T-helper 2 cell treated with Interferon-gamma antibody and Interleukin-4, amounts not matched to agents 5 μg/mL and 100 μg/mL, for 36 hours (primary cell): ENCODE measurements at regions not wholly inside any gene's neighbourhood (a gene's known extent, or its start where the extent isn't known, plus 50 kb on each side); places are given as distances from the start of the nearest gene placed in this dataset.
"Not testable (repeated sequence)": the region's sequence is repeated elsewhere in the genome, so short reads cannot be mapped to it uniquely, and the experiment has no call there.

ENCODE experiments used
- DNase-seq: peaks from one replicate; pipeline ENCODE4 v3.0.0; 2021; ENCODE audit warnings: low spot score
- H3K27ac Mint-ChIP-seq: one replicate; pipeline ENCODE4 v1.8.0; 2021; ENCODE audit warnings: mild to moderate bottlenecking, mixed read lengths
- H3K27me3 Mint-ChIP-seq: one replicate; pipeline ENCODE4 v1.8.0; 2021; ENCODE audit warnings: low read depth, mixed read lengths
- H3K36me3 Mint-ChIP-seq: one replicate; pipeline ENCODE4 v1.8.0; 2021; ENCODE audit warnings: low read depth, mixed read lengths
- H3K4me1 Mint-ChIP-seq: one replicate; pipeline ENCODE4 v1.8.0; 2021; ENCODE audit warnings: low read depth, mixed read lengths
- H3K4me3 Mint-ChIP-seq: one replicate; pipeline ENCODE4 v1.8.0; 2022; ENCODE audit warnings: mild to moderate bottlenecking, moderate library complexity, mixed read lengths
- H3K9me3 Mint-ChIP-seq: one replicate; pipeline ENCODE4 v1.8.0; 2021; ENCODE audit warnings: mixed read lengths

DNA sequence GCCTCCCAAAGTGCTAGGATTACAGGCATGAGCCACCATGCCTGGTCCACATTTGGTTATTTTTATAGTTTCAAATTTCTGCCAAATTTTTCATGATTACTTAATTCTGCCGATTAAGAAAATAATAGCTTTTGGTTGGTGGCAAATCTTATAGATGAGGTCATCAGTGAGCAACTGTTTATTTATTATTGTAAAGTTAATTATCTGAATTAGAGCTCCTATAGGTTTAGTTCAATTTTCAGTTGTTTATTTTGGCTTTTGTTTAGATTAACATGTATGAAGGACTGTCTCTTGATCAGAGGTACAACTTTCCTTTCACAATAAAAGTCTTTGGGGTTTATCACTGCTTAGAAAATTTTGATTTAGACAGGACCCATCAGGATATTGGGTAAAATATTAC, 262.2 kb downstream of the SLC7A11 start:
- no peaks in the 10 kb centered on the region for H3K9me3 Mint-ChIP-seq
- H3K4me3 Mint-ChIP-seq, result no peak overlapping the region
- H3K4me1 Mint-ChIP-seq, result no peaks in the 10 kb centered on the region
- DNase-seq, result no peak
- no peaks in the 10 kb centered on the region for H3K36me3 Mint-ChIP-seq
- no peaks in the 10 kb centered on the region for H3K27me3 Mint-ChIP-seq
- no peak overlapping the region for H3K27ac Mint-ChIP-seq

DNA sequence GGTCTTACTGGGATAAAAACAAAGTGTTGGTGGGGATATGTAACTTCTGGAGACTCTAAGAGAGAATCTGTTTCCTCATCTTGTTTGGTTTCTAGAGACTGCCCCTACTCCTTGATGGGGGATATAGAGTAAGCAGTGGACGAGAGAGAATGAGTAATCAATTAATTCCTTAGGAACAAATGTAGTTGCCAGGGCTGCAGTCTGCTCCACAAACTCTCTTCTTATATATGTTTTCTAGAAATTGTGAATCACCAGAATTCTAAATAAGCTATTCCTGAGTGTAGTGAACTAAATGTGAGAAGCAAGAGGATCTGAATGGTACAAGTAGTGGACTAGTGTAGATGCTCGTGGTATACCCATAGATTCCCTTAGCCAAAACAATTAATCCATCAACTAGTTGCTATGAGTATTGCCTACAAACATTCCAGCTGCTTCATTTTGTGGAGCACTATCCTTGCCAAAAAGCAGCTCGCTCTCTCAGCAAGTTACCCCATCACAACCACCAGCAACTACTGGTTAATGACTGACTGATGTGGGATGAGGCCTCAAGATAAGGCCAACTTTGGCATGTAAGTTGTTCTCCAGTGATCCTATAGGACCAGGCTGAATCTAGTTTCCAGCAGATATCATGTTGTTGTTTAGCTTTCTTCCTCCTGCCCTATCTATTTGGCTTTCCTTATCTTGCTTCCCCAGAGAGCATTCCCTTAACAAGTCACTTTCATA, 273.0 kb downstream of the SLC7A11 start:
- Mint-ChIP-seq H3K4me1 (no peaks in the 10 kb centered on the region), H3K27ac (no peak overlapping the region), H3K27me3 (no peaks in the 10 kb centered on the region), H3K4me3 (no peak overlapping the region), H3K36me3 (no peaks in the 10 kb centered on the region), H3K9me3 (peaks cover 17% of the 10 kb centered on the region)
- no peak for DNase-seq

- Mint-ChIP-seq H3K27ac (no peak overlapping the region), H3K36me3 (no peaks in the 10 kb centered on the region), H3K27me3 (no peaks in the 10 kb centered on the region), H3K9me3 (peaks cover 17% of the 10 kb centered on the region), H3K4me3 (no peak overlapping the region), H3K4me1 (no peaks in the 10 kb centered on the region)
- DNase-seq, result no peak
Observed at GRCh38 chr4:137967480-137968190, 274.5 kb downstream of the SLC7A11 start.

DNA sequence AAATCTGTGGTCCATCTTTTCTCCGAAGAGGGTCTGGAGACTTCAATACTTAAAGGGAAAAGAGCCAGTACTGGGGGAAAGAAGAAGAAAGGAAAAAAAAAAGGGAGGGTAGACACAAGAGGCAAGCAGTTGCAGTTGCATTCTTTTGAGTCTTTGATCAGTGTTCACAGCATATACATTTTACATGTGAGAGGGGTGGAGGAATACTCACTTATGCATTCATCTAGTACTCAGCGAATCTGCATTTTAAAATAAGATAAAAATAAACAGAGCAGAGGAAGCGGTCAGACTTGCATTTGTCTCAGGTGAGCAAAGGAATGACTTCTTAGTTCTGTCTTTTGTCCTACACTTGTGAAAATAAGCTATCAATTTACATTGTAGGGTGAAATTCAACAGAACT, 275.6 kb downstream of the SLC7A11 start:
- H3K4me3 Mint-ChIP-seq, result no peak overlapping the region
- DNase-seq, result no peak
- H3K36me3 Mint-ChIP-seq, result no peaks in the 10 kb centered on the region
- H3K9me3 Mint-ChIP-seq, result peaks cover 17% of the 10 kb centered on the region
- H3K4me1 Mint-ChIP-seq, result no peaks in the 10 kb centered on the region
- H3K27ac Mint-ChIP-seq, result no peak overlapping the region
- no peaks in the 10 kb centered on the region for H3K27me3 Mint-ChIP-seq

DNA sequence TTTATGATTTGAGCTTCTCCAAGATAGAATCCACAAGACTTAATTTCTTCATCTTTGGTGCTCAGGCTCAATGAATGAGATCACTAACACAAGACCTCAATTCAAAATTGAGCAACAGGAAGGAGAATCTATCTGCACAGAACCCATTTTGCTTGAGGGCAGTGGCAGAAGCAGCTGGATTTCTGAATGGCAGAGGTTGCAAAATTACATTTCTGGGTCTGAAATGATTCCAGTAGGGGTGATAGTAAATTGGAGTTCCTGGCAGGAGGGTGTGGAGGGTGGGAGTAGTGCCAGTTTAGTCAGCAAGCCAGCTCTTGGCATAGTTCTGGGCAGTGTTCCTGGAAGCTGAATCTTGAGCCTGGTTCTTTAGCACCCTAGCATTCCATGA, 281.1 kb downstream of the SLC7A11 start:
- DNase-seq, result no peak
- Mint-ChIP-seq H3K36me3 (no peaks in the 10 kb centered on the region), H3K27ac (no peak overlapping the region), H3K4me1 (no peaks in the 10 kb centered on the region), H3K4me3 (no peak overlapping the region), H3K9me3 (no peaks in the 10 kb centered on the region), H3K27me3 (no peaks in the 10 kb centered on the region)

DNA sequence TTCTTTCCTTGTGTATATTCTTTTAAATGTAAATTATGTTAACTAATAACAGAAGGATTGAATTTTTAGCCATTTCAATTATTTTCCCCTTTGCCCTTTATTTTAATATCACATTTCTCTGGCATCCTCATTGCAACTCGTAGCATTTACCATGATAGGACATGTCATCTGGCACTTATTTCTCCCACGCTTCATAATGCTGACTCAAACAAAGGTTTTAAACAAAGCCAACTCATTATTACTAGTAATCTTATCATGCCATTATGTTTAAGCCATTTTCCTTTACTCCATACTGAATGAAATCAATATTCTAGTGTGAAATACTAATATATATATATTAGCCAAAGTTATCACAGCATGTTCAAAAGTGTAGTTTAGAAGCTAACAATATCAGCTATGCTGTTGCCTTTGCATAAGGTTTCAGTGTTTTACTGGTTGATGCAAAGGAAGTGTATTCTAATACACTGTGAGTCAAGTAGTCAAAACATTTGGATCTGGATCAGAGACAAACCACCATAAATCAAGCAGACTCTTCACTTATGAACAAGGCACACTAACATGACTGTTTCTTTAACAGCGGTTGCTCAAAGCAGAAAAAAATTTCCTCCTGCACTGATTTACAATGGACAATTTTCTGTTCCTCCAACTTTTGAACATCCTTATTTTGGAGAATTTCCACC, 281.6 kb downstream of the SLC7A11 start:
- Mint-ChIP-seq H3K27me3 (no peaks in the 10 kb centered on the region), H3K36me3 (no peaks in the 10 kb centered on the region), H3K27ac (no peak overlapping the region), H3K4me1 (no peaks in the 10 kb centered on the region), H3K9me3 (no peaks in the 10 kb centered on the region), H3K4me3 (no peak overlapping the region)
- no peak for DNase-seq

- no peaks in the 10 kb centered on the region for H3K4me1 Mint-ChIP-seq
- H3K27ac Mint-ChIP-seq, result no peak overlapping the region
- no peaks in the 10 kb centered on the region for H3K36me3 Mint-ChIP-seq
- H3K27me3 Mint-ChIP-seq, result no peaks in the 10 kb centered on the region
- H3K4me3 Mint-ChIP-seq, result no peak overlapping the region
- H3K9me3 Mint-ChIP-seq, result no peaks in the 10 kb centered on the region
- no peak for DNase-seq
Observed at GRCh38 chr4:137957806-137958205, 284.3 kb downstream of the SLC7A11 start.

DNA sequence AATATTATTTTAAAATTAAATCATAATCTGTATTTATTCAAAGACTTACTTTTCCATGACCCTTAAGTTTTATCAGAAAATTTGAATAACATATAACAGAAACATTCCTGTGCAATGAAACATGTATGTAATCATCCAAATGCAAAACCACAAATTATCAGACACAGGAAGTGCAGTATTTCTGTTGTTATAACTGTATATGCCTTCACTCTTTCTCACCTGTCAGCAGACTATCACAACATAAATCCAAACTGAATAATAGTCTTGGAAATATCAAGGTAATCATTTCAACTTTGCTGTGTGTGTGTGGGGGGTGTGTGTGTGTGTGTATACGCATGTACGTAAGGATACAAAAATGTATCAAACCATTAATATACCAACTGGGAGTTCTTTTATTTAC, 285.9 kb downstream of the SLC7A11 start:
- Mint-ChIP-seq H3K4me1 (no peaks in the 10 kb centered on the region), H3K27ac (no peak overlapping the region), H3K9me3 (no peaks in the 10 kb centered on the region), H3K27me3 (no peaks in the 10 kb centered on the region), H3K36me3 (no peaks in the 10 kb centered on the region), H3K4me3 (no peak overlapping the region)
- no peak for DNase-seq

DNA sequence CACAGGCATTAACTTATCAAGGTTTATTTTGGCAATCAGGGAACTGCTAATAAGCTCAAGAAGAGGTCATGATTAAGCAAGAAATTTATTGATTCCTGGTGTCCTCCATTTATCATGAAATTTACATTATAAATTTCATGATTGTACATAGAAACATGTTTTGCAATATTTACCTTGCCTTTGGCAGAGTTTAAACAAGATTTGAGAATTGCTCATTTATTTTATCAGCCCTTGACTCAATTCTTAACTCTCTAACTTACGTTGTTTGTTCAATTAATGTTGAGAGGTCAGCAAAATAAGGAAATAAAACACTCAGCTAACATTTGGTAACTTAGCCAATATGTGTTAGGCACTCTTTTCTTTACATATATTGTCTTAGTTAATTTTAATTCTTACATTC, 286.6 kb downstream of the SLC7A11 start:
- DNase-seq, result no peak
- H3K36me3 Mint-ChIP-seq, result no peaks in the 10 kb centered on the region
- no peak overlapping the region for H3K27ac Mint-ChIP-seq
- no peaks in the 10 kb centered on the region for H3K4me1 Mint-ChIP-seq
- H3K9me3 Mint-ChIP-seq, result no peaks in the 10 kb centered on the region
- H3K27me3 Mint-ChIP-seq, result no peaks in the 10 kb centered on the region
- no peak overlapping the region for H3K4me3 Mint-ChIP-seq

GRCh38 chr4:137952116-137952515, 290.0 kb downstream of the SLC7A11 start:
- H3K9me3 Mint-ChIP-seq, result no peaks in the 10 kb centered on the region
- no peak overlapping the region for H3K4me3 Mint-ChIP-seq
- no peaks in the 10 kb centered on the region for H3K36me3 Mint-ChIP-seq
- no peaks in the 10 kb centered on the region for H3K27me3 Mint-ChIP-seq
- H3K27ac Mint-ChIP-seq, result no peak overlapping the region
- no peak for DNase-seq
- no peaks in the 10 kb centered on the region for H3K4me1 Mint-ChIP-seq

DNA sequence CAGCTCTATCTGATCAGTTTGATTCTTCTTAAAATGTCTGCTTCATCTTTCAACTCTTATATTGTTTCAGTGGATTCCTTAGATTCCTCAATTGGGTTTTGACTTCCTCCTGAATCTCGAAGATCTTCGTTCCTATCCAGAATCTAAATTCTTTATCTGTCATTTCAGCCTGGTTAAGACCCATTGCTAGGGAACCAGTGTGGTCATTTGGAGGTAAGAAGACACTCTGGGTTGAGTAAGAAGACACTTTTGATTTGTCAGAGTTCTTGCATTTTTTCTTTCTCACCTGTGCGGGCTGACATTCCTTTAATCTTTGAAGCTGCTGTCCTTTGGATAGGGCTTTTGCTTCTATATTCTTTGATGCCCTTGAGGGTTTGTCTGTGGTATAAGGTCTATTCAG, 291.9 kb downstream of the SLC7A11 start:
- no peak for DNase-seq

DNA sequence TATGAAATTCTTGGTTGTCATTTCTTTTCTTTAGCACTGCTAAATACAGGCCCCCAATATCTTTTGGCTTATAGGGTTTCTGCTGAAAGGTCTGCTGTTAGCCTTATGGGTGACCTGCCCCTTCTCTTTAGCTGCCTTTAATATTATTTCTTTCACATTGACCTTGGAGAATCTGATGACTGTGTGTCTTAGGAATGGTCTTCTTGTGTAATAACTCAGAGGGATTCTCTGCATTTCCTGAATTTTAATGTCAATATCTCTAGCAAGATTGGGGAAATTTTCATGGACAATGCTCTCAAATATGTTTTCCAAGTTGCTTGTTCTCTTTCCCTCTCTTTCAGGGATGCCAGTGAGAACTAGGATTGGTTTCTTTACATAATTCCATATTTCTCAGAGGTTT, 292.4 kb downstream of the SLC7A11 start:
- Mint-ChIP-seq H3K36me3 (no peaks in the 10 kb centered on the region), H3K27me3 (no peaks in the 10 kb centered on the region), H3K9me3 (no peaks in the 10 kb centered on the region), H3K27ac (no peak overlapping the region), H3K4me3 (no peak overlapping the region), H3K4me1 (no peaks in the 10 kb centered on the region)
- DNase-seq, result no peak

More for the DNA sequence above, 291.9 kb downstream of the SLC7A11 start:
- Mint-ChIP-seq H3K4me3 (no peak overlapping the region), H3K4me1 (no peaks in the 10 kb centered on the region), H3K36me3 (no peaks in the 10 kb centered on the region), H3K27me3 (no peaks in the 10 kb centered on the region), H3K27ac (no peak overlapping the region), H3K9me3 (no peaks in the 10 kb centered on the region)

DNA sequence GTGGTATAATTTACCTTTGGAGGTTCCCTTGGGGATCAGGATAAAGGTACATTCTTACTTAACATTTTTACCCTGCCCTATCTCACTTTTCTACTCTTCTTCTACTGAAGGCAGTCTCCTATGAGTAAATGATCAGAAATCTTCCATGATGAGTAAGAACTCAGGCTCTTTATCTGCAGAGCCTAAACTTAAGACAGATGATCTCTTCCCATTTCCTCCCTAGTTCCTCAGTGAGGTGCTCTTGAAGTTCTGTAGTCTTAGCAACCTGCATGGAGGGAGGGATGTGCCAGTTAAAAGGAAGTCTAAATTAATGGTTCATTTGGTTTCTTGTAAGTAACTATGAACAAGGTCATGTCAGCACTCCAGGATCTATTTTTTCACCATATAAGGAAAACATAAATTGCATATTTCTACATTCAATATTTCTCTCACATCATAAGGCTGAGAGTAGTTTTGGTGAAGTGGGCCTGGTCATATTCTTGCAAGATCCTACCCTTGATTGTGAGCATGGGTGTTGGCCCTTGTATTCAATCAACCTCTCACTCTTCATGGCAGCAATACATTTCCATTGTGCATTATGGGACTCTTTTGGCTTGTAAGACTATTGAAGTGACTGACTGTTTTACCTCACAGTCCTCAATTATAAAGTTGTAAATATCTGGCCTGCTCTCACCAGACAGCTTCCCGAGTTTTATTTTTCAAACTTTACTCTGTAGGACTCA, 295.5 kb downstream of the SLC7A11 start:
- Mint-ChIP-seq H3K9me3 (no peaks in the 10 kb centered on the region), H3K4me3 (no peak overlapping the region), H3K4me1 (no peaks in the 10 kb centered on the region), H3K27me3 (no peaks in the 10 kb centered on the region), H3K36me3 (no peaks in the 10 kb centered on the region), H3K27ac (no peak overlapping the region)
- DNase-seq, result no peak

GRCh38 chr4:137942815-137943214, 299.3 kb downstream of the SLC7A11 start:
- not testable (repeated sequence) for H3K27me3 Mint-ChIP-seq, H3K27ac Mint-ChIP-seq, H3K36me3 Mint-ChIP-seq, DNase-seq, H3K4me1 Mint-ChIP-seq, H3K4me3 Mint-ChIP-seq
- peaks cover 13% of the 10 kb centered on the region for H3K9me3 Mint-ChIP-seq
